ENCODE measurements at regions not wholly inside any gene's neighbourhood (a gene's known extent, or its start where the extent isn't known, plus 50 kb on each side); places are given as distances from the start of the nearest gene placed in this dataset.

DNA sequence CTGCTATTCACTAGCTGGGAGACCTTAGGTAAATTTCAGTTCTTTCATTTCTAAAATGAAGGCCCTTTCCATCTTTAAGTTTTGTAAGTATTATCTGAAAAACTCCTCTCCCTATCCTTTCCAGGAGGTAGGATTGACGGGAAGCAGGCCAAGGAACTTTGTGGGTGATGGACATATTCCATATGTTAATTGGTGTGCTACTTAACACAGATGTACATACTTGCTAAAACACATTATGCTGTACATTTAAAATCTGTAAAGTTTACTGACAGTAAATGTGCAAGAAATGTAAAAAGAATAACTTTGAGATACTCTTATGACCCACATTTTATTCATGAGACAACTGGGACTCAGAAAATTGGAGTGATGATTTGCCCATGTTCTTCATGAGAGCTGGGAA is 329.8 kb upstream of the LRRC3B start:
- 73 to 98% (median 79%) methylated on average over 1 of the region's 1 CpG for WGBS, 5 donors
- Histone ChIP-seq H3K4me3 (no peak overlapping the region), H3K27me3 (replicated peaks in 1 of 7) (no peaks in the 10 kb centered on the region), H3K9me3 (peaks cover 0 to 4% (median 0%) of the 10 kb centered on the region in 8 donors), H3K27ac (no peak overlapping the region), H3K36me3 (no peaks in the 10 kb centered on the region), H3K4me1 (no peaks in the 10 kb centered on the region)
- TF ChIP-seq, protein P1, sequence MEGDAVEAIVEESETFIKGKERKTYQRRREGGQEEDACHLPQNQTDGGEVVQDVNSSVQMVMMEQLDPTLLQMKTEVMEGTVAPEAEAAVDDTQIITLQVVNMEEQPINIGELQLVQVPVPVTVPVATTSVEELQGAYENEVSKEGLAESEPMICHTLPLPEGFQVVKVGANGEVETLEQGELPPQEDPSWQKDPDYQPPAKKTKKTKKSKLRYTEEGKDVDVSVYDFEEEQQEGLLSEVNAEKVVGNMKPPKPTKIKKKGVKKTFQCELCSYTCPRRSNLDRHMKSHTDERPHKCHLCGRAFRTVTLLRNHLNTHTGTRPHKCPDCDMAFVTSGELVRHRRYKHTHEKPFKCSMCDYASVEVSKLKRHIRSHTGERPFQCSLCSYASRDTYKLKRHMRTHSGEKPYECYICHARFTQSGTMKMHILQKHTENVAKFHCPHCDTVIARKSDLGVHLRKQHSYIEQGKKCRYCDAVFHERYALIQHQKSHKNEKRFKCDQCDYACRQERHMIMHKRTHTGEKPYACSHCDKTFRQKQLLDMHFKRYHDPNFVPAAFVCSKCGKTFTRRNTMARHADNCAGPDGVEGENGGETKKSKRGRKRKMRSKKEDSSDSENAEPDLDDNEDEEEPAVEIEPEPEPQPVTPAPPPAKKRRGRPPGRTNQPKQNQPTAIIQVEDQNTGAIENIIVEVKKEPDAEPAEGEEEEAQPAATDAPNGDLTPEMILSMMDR (IDR thresholded peaks at IDR 0.05 in 8 of 11, conservative IDR thresholded peaks at IDR 0.05 in 3 of 11): no peak
- TF ChIP-seq POLR2AphosphoS5 (IDR thresholded peaks at IDR 0.05) (no peak), POLR2A (IDR thresholded peaks at IDR 0.05) (no peak)
- intact Hi-C loops (cut with DNase I; ENCODE audit: low total_unique reads): no loop called here
- no peak for DNase-seq

DNA sequence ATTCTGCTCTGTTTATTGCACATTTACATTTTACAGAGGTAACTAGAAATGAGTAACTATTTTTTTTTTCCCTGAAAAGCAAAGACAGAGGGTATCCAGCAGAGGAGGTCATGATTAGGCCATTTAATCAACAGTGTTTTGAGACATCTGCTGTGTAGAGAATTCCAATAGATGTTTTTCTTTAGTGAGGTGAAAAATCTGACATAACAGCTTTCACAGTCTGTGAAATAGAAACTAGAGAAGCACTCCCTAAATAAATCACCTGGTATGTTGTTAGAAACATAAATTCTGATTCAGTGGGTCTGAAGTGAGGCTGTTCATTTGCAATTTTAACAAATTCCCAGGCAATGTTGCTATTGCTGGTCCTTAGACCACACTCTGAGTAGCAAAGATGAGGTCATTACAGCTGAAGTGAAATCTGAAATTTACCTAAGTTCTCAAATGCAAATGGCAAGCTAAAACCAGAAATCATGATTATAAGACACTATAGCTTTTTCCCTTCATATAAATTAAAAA is 329.2 kb upstream of the LRRC3B start:
- H3K4me1 ChIP-seq: no peaks in the 10 kb centered on the region
- intact Hi-C loops (cut with DNase I; ENCODE audit: low total_unique reads): no loop called here
- no peaks in the 10 kb centered on the region for H3K27me3 ChIP-seq (replicated peaks in 1 of 7)
- H3K4me3 ChIP-seq: no peak overlapping the region
- no peaks in the 10 kb centered on the region for H3K36me3 ChIP-seq
- peaks cover 0 to 4% (median 0%) of the 10 kb centered on the region in 8 donors for H3K9me3 ChIP-seq
- TF ChIP-seq POLR2AphosphoS5 (IDR thresholded peaks at IDR 0.05) (no peak), POLR2A (IDR thresholded peaks at IDR 0.05) (no peak)
- TF ChIP-seq, protein P1 (IDR thresholded peaks at IDR 0.05 in 8 of 11, conservative IDR thresholded peaks at IDR 0.05 in 3 of 11): no peak
- no peak for DNase-seq
- H3K27ac ChIP-seq: no peak overlapping the region

DNA sequence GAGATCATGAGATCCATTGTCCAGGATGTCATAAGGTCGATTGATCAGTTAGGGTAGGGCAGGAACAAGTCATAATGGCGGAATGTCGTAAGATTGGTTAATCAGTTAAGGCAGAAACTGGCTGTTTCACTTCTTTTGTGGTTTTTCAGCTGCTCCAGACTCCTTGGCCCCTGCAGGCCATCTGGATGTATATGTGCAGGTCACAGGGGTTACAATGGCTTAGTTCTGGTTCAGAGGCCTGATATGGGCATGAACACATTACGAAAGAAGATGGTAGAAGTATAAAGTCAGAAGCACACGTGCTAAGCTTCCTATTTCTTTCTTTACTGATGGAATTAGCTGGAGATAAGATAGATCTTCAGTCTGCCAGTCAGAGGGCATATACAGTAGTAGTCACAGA is 315.4 kb upstream of the LRRC3B start:
- Histone ChIP-seq H3K4me3 (no peak overlapping the region), H3K36me3 (no peaks in the 10 kb centered on the region), H3K9me3 (peaks cover 0 to 47% (median 15%) of the 10 kb centered on the region in 8 donors), H3K4me1 (no peaks in the 10 kb centered on the region), H3K27ac (no peak overlapping the region), H3K27me3 (replicated peaks in 1 of 7) (no peaks in the 10 kb centered on the region)
- DNase-seq: no peak
- intact Hi-C loops (cut with DNase I; ENCODE audit: low total_unique reads): no loop called here
- 76 to 87% (median 79%) methylated on average over 5 of the region's 5 CpGs for WGBS, 5 donors
- TF ChIP-seq POLR2A (IDR thresholded peaks at IDR 0.05) (no peak), POLR2AphosphoS5 (IDR thresholded peaks at IDR 0.05) (no peak)
- TF ChIP-seq, protein P1 (IDR thresholded peaks at IDR 0.05 in 8 of 11, conservative IDR thresholded peaks at IDR 0.05 in 3 of 11): no peak

DNA sequence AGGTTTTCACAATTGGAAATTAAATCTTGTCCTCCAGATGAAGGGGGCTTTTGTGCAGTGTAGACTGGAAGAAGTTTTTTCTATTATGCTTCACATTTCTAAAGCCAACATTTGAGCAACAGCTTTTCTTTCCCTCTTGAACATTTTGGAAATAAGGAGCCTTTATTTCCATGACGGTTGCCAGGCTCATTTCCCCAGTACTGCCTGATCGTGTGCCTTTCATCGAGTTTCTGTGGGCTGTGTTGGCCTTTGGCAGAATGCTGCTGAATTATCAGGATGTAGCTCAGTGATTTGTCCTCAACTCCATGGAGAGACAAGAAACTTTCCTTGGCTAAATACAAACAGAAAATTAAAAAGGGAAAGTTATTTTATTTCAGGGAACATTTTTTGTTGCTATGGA is 314.8 kb upstream of the LRRC3B start:
- WGBS, 5 donors: 74 to 88% (median 83%) methylated on average over 3 of the region's 3 CpGs
- Histone ChIP-seq H3K9me3 (peaks cover 0 to 44% (median 14%) of the 10 kb centered on the region in 8 donors), H3K27me3 (replicated peaks in 1 of 7) (no peaks in the 10 kb centered on the region), H3K4me1 (no peaks in the 10 kb centered on the region), H3K4me3 (no peak overlapping the region), H3K36me3 (no peaks in the 10 kb centered on the region), H3K27ac (no peak overlapping the region)
- no peak for TF ChIP-seq POLR2AphosphoS5 (IDR thresholded peaks at IDR 0.05)
- TF ChIP-seq POLR2A (IDR thresholded peaks at IDR 0.05): no peak
- TF ChIP-seq, protein P1 (IDR thresholded peaks at IDR 0.05 in 8 of 11, conservative IDR thresholded peaks at IDR 0.05 in 3 of 11): no peak
- DNase-seq: no peak
- intact Hi-C loops (cut with DNase I; ENCODE audit: low total_unique reads): no loop called here

Measured in spleen (tissue), 11 donors.